ENCODE measurements at regions not wholly inside any gene's neighbourhood (a gene's known extent, or its start where the extent isn't known, plus 50 kb on each side); places are given as distances from the start of the nearest gene placed in this dataset.

GRCh38 chr14:101048766-101049165, 145.2 kb upstream of the RTL1 start:
- DNase-seq, result no peak

DNA sequence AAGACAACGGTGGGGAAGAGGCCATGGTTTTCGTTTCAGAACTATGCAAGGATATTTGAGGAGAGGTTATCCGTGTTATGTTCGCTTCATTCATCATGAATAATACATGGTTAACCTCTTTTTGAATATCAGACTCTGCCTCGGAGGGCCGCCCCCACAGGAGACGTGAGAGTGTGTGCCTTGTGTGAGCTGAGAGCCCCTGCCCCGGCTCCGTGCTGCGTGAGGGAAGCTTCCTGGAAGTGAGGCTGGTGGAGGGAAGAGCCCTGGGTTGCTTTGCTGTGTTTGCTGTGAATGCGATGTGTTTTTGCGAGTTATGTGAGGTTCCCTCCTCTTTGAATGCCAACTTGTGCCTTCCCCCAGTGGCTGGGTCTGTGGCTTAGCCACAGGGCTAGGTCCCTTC, 146.0 kb upstream of the RTL1 start:
- DNase-seq, result no peak

DNA sequence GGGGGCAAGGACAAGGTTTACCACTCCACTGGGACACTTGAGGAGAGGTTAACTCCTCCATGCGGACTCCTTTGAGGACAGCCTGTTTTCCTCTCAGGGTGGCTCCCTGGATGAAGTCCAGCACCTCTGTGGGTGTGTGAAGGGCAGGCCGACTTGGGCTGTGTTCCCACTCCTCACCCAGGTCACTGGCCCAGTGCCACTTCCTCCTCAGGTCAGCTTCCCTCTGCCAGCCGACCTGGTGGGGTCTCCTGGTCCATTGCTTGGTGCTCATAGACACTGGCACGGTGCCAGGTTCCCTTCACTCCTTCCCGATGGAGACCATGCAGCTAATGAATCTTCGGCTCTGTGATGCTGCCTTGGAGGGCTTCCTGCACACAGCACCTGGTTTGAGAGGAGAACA, 146.4 kb upstream of the RTL1 start:
- no peak for DNase-seq

- no peak for DNase-seq
These were observed 147.5 kb upstream of the RTL1 start for GRCh38 chr14:101050901-101051490.

GRCh38 chr14:101054671-101055070, 151.1 kb upstream of the RTL1 start:
- DNase-seq, result no peak

DNA sequence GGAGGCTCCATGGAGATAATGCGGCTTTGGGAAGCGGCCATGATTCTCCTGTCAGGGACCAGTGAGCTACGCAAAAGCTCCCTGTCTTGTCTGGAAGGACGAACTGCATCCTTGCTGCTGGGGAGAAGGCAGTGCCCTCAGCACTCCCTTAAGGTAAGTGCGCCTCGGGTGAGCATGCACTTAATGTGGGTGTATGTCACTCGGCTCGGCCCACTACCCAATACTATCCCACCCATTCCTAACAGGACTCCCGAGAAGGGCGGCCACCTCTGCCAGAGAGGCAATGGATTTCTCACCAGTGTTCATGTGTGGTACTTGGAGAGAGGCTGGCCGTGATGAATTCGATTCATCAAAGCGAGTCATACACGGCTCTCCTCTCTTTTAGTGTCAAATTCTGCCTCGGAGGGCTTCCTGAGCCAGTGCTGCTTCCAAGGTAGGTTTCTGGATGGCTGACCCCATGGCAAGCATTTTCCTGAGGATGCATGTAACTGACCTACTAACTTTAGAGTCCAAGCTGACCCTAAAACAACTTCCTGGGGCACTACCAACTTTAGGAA, 151.7 kb upstream of the RTL1 start:
- DNase-seq, result no peak

- DNase-seq, result no peak
These were observed 152.4 kb upstream of the RTL1 start for GRCh38 chr14:101055776-101056374.

DNA sequence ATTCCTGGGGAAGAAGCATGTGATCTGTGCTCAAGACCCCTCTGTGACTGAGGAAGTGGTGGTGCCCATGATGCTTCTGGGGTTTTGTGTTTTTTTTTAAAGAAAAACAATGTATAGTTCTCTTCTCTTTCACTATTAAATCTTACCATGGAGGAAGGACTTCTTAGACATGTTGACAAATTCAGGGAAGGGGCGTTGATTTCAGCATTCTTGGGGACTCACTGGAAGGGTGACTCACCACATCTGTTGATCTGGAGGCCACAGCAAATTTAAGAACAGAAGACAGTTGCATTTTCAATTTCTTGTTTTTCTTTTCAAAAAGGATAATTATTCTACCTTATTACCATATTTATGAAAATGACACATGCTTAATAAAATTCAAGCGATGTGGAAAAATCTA, 152.9 kb upstream of the RTL1 start:
- DNase-seq, result no peak

DNA sequence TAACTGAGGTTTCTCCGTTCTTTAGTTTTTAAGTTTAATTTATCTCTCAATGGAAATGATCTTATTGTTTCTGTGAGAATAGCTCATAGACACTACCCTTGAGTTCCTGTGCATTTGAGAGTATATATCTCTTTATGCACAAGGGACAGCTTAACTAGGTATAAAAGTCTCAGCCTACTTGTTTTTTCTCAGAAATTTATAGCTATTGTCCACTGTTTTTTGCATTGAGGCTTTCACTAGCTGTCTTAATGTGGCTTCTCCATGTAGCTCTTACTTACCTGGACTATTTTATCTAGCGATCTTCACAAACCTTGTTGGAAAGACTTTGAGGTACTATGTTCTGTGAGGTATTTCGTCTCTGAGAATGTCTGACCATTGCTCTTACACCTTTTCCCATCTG, 153.9 kb upstream of the RTL1 start:
- no peak for DNase-seq

DNA sequence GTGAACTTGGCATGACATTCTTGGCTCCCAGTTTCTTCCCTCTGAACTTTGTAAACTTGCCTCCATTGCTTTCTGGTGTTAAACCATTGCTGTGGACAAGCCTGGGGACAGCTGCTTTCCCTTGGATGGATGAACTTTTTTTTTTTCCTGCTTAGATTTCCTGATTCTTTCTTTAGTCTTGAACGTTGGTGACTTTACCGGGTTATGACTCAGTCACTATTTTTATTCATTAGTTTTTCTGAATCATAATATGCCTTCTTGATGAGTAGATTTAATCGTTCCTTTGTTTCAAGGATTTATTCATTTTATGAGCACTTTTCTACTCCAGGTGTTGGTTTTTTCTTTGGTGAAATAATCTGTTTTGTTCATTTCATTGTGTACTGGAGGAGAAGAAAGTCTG, 155.0 kb upstream of the RTL1 start:
- no peak for DNase-seq

DNA sequence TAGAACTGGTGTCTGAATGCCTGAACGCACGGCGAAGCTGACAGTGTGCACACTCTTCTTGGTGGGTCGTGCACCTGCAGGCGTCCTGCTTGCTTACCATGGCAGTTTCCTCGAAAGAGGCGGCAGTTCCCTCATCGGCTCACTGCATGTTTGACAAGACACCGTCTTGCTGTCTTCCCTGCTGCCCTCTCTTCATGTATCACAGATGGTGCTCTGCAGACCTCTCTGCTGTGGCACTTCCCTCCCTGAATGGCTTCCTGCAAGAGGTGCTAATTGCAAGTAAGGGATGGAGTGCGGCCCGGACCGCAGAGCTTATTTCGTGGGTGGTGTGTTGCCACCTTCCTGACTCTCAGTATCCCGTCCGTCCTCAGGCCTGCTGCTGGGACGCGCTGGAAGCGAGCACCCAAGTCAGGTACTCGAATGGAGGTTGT, 156.7 kb upstream of the RTL1 start:
- DNase-seq, result no peak

DNA sequence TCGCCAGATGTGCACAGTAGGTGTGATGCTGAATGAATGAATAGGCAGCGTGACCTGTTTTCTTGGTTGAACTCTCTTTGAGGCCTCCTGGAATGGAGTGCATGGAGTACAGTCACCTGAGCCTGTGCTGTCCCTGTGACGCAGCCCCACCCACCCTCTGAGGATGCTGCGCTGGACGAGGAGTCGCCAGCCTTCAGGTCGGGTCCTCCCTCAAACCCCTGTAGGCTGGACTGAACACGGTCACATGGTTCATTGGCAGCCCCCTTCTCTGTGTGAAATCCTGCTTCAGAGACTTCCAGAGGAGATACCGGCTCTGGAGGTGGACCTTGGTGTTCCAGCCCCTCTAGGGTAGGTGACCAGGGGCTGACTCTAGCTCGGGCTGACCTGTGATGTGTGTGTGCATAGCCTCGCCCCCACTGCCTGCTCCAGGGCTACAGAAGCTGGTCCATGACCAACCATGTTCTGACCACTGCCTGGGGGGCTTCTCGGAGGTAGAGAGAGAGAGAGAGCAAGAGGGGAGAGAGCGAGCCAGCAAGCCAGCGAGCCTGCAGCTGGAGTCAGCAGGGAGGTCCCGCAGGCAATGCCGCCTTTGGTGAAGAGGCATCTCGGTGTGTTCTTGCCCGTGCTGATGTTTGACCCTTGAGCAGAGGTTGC, 158.0 kb upstream of the RTL1 start:
- DNase-seq, result no peak

DNA sequence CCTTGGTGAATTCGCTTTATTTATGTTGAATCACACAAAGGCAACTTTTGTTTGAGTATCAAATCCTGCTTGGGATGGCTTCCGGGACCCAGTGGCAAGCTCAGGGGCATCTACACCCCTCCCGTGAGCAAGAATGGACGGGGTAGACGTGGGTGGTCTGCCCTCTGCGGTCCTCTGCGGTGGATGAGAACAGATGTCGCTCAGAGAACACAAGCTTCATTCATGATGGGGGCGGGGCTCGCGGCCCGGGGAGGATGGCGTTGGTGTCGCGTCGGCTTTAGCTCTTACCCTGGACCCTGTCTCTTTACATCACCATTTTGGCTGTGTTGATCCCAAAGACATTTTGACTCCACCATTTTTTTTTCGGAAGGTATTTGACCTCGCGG, 158.5 kb upstream of the RTL1 start:
- DNase-seq, result no peak

DNA sequence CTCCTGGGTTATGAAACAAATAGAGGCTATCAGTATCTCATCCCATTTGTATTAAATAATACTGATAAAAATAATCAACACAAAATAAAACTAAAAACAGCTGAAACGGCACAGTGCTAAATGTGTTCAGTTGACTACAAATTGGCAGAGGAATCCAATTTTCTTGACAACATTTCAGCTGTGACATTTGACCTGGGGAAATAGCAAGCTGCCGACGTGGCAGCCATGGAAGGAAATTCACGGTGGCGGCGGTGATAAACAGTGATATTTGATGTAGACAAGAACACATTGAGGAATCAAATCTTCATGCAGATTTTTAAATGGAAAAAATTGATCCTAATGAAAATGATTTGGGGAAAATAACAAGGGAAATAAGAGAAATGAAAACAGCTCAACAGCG, 159.1 kb upstream of the RTL1 start:
- no peak for DNase-seq

DNA sequence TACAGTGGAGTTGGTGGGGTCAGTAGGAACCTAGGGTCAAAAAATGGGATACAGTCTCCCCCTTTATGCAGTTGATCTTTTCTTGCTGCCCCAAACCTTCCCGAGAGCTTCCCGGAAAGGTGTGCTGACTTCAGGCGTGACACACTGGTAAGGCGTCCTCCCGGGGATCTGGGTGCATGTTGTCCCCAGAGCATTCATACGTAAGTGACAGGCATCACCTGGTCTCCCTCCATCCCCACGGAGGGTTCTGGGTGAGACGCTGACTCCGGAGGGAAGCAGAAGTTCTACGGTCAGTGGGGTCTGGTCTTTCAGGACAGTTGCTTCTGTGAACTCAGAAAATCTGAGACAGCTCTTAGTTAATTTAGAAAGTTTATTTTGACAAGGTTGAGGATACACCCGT, 159.6 kb upstream of the RTL1 start:
- no peak for DNase-seq

GRCh38 chr14:101064121-101064661, 160.7 kb upstream of the RTL1 start:
- no peak for DNase-seq

- no peak for DNase-seq
These were observed 161.2 kb upstream of the RTL1 start for GRCh38 chr14:101064718-101065117.

GRCh38 chr14:101065246-101065645, 161.7 kb upstream of the RTL1 start:
- DNase-seq, result no peak

- no peak for DNase-seq
These were observed 162.5 kb upstream of the RTL1 start for GRCh38 chr14:101065696-101066694.

GRCh38 chr14:101066826-101067510, 163.4 kb upstream of the RTL1 start:
- DNase-seq, result no peak

GRCh38 chr14:101068313-101069227, 165.0 kb upstream of the RTL1 start:
- DNase-seq, result no peak

Data from CD4-positive, alpha-beta T cell treated with Interferon alpha-2 for 1 hour (primary cell).